Panc1 (cell line): ENCODE measurements at regions not wholly inside any gene's neighbourhood (a gene's known extent, or its start where the extent isn't known, plus 50 kb on each side); places are given as distances from the start of the nearest gene placed in this dataset.

Experiments used
- ATAC-seq: fragments of 200-7000 bp; cut with Tn5 transposase; 2 replicates; pipeline ENCODE4 v1.9.1; 2020; ENCODE audit warnings: mild to moderate bottlenecking, moderate library complexity
- BruUV-seq: library from RNA; stranded (reverse); fragments of 400-500 nt; replicated peaks from 2 replicates; lab custom pipeline; 2021; lab: Mats Ljungman, UMichigan
- CTCF ChIA-PET: fragments of 300-600 bp; sonication (Branson Sonifier 250); formaldehyde crosslinking; loops from one replicate; lab custom pipeline; 2022; ENCODE audit warnings: antibody characterized with exemption; lab: Charles Lee
- POLR2A ChIA-PET: fragments of 300-600 bp; sonication (Branson Sonifier 250); formaldehyde crosslinking; loops from one replicate; lab custom pipeline; 2022; ENCODE audit warnings: antibody characterized with exemption; lab: Charles Lee
- DNase-seq: peaks from one replicate; pipeline ENCODE4 v3.0.0-alpha.2; 2010; ENCODE audit warnings: low read depth, low spot score
- H3K27ac ChIP-seq: 2 replicates; pipeline ENCODE4 v1.5.1; 2011; ENCODE audit warnings: mild to moderate bottlenecking, low read length, inconsistent platforms
- H3K27me3 ChIP-seq: fragments of 200-500 bp; sonication (Bioruptor generic); 2 replicates; pipeline ENCODE4 v1.6.0; 2014; ENCODE audit warnings: low read length, inconsistent platforms; ENCODE audit not compliant: control insufficient read depth, insufficient read depth
- H3K36me3 ChIP-seq: fragments of 200-500 bp; sonication (Bioruptor generic); 2 replicates; pipeline ENCODE4 v1.5.1; 2014; ENCODE audit warnings: inconsistent platforms, mild to moderate bottlenecking, low read length, moderate library complexity; ENCODE audit not compliant: control insufficient read depth, insufficient read depth
- H3K4me1 ChIP-seq: 2 replicates; pipeline ENCODE4 v1.5.1; 2011; ENCODE audit warnings: inconsistent platforms, mild to moderate bottlenecking, low read length, moderate library complexity; ENCODE audit not compliant: control insufficient read depth, insufficient read depth
- H3K4me3 ChIP-seq, 2 experiments: 2 replicates each; pipeline ENCODE4 v1.5.1; 2011 to 2012; ENCODE audit warnings: low read depth in 2 of 2, low read length in 2 of 2, mild to moderate bottlenecking in 2 of 2, inconsistent platforms in 1 of 2, moderate library complexity in 1 of 2
- H3K9me3 ChIP-seq: fragments of 200-500 bp; sonication (Bioruptor generic); 2 replicates; pipeline ENCODE4 v1.5.1; 2014; ENCODE audit warnings: low read depth, mild to moderate bottlenecking, inconsistent platforms, low read length, moderate library complexity; ENCODE audit not compliant: control insufficient read depth, insufficient read depth
- CTCF ChIP-seq: fragments of 450-650 bp; IDR thresholded peaks from 2 replicates; pipeline ENCODE4 v1.5.1; 2017; ENCODE audit warnings: mild to moderate bottlenecking
- POLR2AphosphoS5 ChIP-seq: IDR thresholded peaks from 2 replicates; pipeline ENCODE4 v1.6.1; 2012; ENCODE audit warnings: mild to moderate bottlenecking, low read depth, low read length, moderate library complexity
- REST ChIP-seq, 2 experiments: IDR thresholded peaks; 2 replicates each; pipeline ENCODE4 v1.6.1; 2011 to 2012; ENCODE audit warnings: low read depth in 2 of 2, control low read depth in 1 of 2, low read length in 1 of 2, mild to moderate bottlenecking in 1 of 2, moderate library complexity in 1 of 2; ENCODE audit not compliant: insufficient read depth in 1 of 2
- SIN3A ChIP-seq: IDR thresholded peaks from 2 replicates; pipeline ENCODE4 v1.6.1; 2012; ENCODE audit warnings: low read depth, mild to moderate bottlenecking, low read length, moderate library complexity, borderline replicate concordance; ENCODE audit not compliant: insufficient read depth
- TCF7L2 ChIP-seq: IDR thresholded peaks from 2 replicates; pipeline ENCODE4 v1.6.1; 2011; ENCODE audit warnings: mild to moderate bottlenecking, low read depth, low read length, inconsistent platforms
- in situ Hi-C: cut with HindIII; loops from 2 replicates; pipeline ENCODE4 v1.10.0; 2016; ENCODE audit warnings: low sequenced_read_pairs, low pct_unique_long_range_greater_than_20kb
- intact Hi-C: fragments of 100-400 bp; cut with micrococcal nuclease; formaldehyde crosslinking; loops from one replicate; pipeline ENCODE4 v1.10.0; 2022; ENCODE audit not compliant: unreplicated experiment

GRCh38 chr1:22204057-22204840 lies 61.4 kb upstream of the WNT4 start:
- DNase-seq: no peak
- no peak overlapping the region for H3K27ac ChIP-seq
- no peaks in the 10 kb centered on the region for H3K9me3 ChIP-seq
- no peaks in the 10 kb centered on the region for H3K36me3 ChIP-seq
- ChIA-PET POLR2A (no interaction called here), CTCF (no interaction called here)
- ATAC-seq: no peak
- intact Hi-C loops (no loop called here), in situ Hi-C loops (no loop called here)
- H3K27me3 ChIP-seq: no peaks in the 10 kb centered on the region; the same call in 1 of the 2 replicates
- no peaks in the 10 kb centered on the region; the same call in none of the 2 replicates for H3K4me1 ChIP-seq
- no TSS peak for BruUV-seq
- no peak overlapping the region for H3K4me3 ChIP-seq
- no peak for TF ChIP-seq POLR2AphosphoS5
- TF ChIP-seq TCF7L2: no peak
- no peak for TF ChIP-seq CTCF
- TF ChIP-seq REST (IDR thresholded peaks at IDR 0.05; ENCODE audit: insufficient read depth in 1 of 2, low read depth in 2 of 2, low read length in 1 of 2): no peak
- TF ChIP-seq SIN3A: no peak

- in situ Hi-C loops: no loop called here
- POLR2A ChIA-PET: interaction anchor here (0.8 kb wide), 1 partner anchor 64 kb away, joined by 3 read pairs; no protein-coding TSS in a partner anchor
- intact Hi-C loops: no loop called here
Observed at GRCh38 chr1:22204989-22205913, 62.4 kb upstream of the WNT4 start.

More at GRCh38 chr1:22204989-22205913, 62.4 kb upstream of the WNT4 start:
- BruUV-seq: no TSS peak
- Histone ChIP-seq H3K36me3 (no peaks in the 10 kb centered on the region), H3K4me1 (no peaks in the 10 kb centered on the region; the same call in none of the 2 replicates), H3K27me3 (no peaks in the 10 kb centered on the region; the same call in 1 of the 2 replicates), H3K4me3 (no peak overlapping the region), H3K9me3 (no peaks in the 10 kb centered on the region), H3K27ac (no peak overlapping the region)
- CTCF ChIA-PET: no interaction called here
- DNase-seq (no peak), ATAC-seq (no peak)
- no peak for TF ChIP-seq CTCF
- no peak for TF ChIP-seq TCF7L2
- TF ChIP-seq REST (IDR thresholded peaks at IDR 0.05; ENCODE audit: insufficient read depth in 1 of 2, low read depth in 2 of 2, low read length in 1 of 2): no peak
- TF ChIP-seq SIN3A: no peak
- TF ChIP-seq POLR2AphosphoS5: no peak
